HG02870 (cell line): ENCODE measurements at regions not wholly inside any gene's neighbourhood (a gene's known extent, or its start where the extent isn't known, plus 50 kb on each side); places are given as distances from the start of the nearest gene placed in this dataset.

Experiments used
- ATAC-seq: cut with Tn5 transposase; IDR thresholded peaks from one replicate; pipeline ENCODE4 v1.9.1; 2021; ENCODE audit warnings: mild to moderate bottlenecking, moderate library complexity; ENCODE audit not compliant: unreplicated experiment

GRCh38 chr14:43232261-43232660 is 1274.8 kb downstream of the FSCB start:
- no peak for ATAC-seq

GRCh38 chr14:43215524-43215923 is 1291.6 kb downstream of the FSCB start:
- no peak for ATAC-seq

- ATAC-seq = no peak
These were observed 1299.9 kb downstream of the FSCB start for GRCh38 chr14:43207189-43207588.

GRCh38 chr14:43204816-43205215 is 1302.3 kb downstream of the FSCB start:
- ATAC-seq = no peak

- ATAC-seq = no peak
These were observed 1306.6 kb downstream of the FSCB start for GRCh38 chr14:43200519-43200918.

GRCh38 chr14:43198465-43198864 is 1308.6 kb downstream of the FSCB start:
- no peak for ATAC-seq

GRCh38 chr14:43184540-43184939 is 1322.5 kb downstream of the FSCB start:
- no peak for ATAC-seq

- ATAC-seq = no peak
These were observed 1323.2 kb downstream of the FSCB start for GRCh38 chr14:43183916-43184315.

- ATAC-seq = no peak
These were observed 1331.2 kb downstream of the FSCB start for GRCh38 chr14:43175896-43176295.

GRCh38 chr14:43172899-43173548 is 1334.1 kb downstream of the FSCB start:
- no peak for ATAC-seq

- peak; percentile 63 for ATAC-seq
These were observed 1337.4 kb downstream of the FSCB start for GRCh38 chr14:43169722-43170121.

GRCh38 chr14:43168371-43168925 is 1338.6 kb downstream of the FSCB start:
- ATAC-seq = no peak

GRCh38 chr14:43166163-43166562 is 1340.9 kb downstream of the FSCB start:
- no peak for ATAC-seq

GRCh38 chr14:43165651-43166050 is 1341.4 kb downstream of the FSCB start:
- ATAC-seq = no peak

- no peak for ATAC-seq
These were observed 1345.6 kb downstream of the FSCB start for GRCh38 chr14:43161477-43161876.

- no peak for ATAC-seq
These were observed 1349.4 kb downstream of the FSCB start for GRCh38 chr14:43157661-43158060.

- no peak for ATAC-seq
These were observed 1351.2 kb downstream of the FSCB start for GRCh38 chr14:43155924-43156323.

GRCh38 chr14:43155258-43155657 is 1351.8 kb downstream of the FSCB start:
- no peak for ATAC-seq

GRCh38 chr14:43147485-43147884 is 1359.6 kb downstream of the FSCB start:
- ATAC-seq = no peak

- no peak for ATAC-seq
These were observed 1361.7 kb downstream of the FSCB start for GRCh38 chr14:43145361-43145760.

- ATAC-seq = no peak
These were observed 1364.0 kb downstream of the FSCB start for GRCh38 chr14:43143106-43143505.

GRCh38 chr14:43141636-43142191 is 1365.4 kb downstream of the FSCB start:
- ATAC-seq = no peak

GRCh38 chr14:43140453-43140852 is 1366.6 kb downstream of the FSCB start:
- no peak for ATAC-seq
